ENCODE measurements at regions not wholly inside any gene's neighbourhood (a gene's known extent, or its start where the extent isn't known, plus 50 kb on each side); places are given as distances from the start of the nearest gene placed in this dataset.

- Histone ChIP-seq H3K4me3 (ENCODE audit: low read depth in 1 of 2, low read length in 2 of 2) (no peak overlapping the region), H3K79me2 (ENCODE audit: insufficient read depth, low read length) (no peaks in the 10 kb centered on the region), H3K9me3 (ENCODE audit: insufficient read depth, low read length, severe bottlenecking) (no peaks in the 10 kb centered on the region), H3K27me3 (ENCODE audit: insufficient read depth, low read length, poor library complexity) (no peaks in the 10 kb centered on the region), H3K4me2 (ENCODE audit: insufficient read depth, low read length) (no peak overlapping the region), H2AFZ (ENCODE audit: low read depth, low read length) (no peak overlapping the region), H3K36me3 (ENCODE audit: insufficient read depth, low read length) (no peaks in the 10 kb centered on the region), H3K27ac (ENCODE audit: low read length) (no peak overlapping the region), H3K4me1 (ENCODE audit: insufficient read depth, low read length) (no peaks in the 10 kb centered on the region), H3K9ac (ENCODE audit: low read depth, low read length) (no peak overlapping the region), H4K20me1 (ENCODE audit: insufficient read depth, low read length) (no peaks in the 10 kb centered on the region)
- ATAC-seq (ENCODE audit: insufficient read depth, low read depth) (no peak), DNase-seq (no peak)
- no peak for TF ChIP-seq CTCF (IDR thresholded peaks at IDR 0.05; ENCODE audit: borderline replicate concordance, extremely low read depth, low read length, poor library complexity, severe bottlenecking)
- TF ChIP-seq EZH2 (IDR thresholded peaks at IDR 0.05; ENCODE audit: borderline replicate concordance, low read depth, low read length, severe bottlenecking): no peak
Observed at GRCh38 chr14:85085981-85086380, 444.0 kb upstream of the FLRT2 start.

- H3K27ac ChIP-seq (ENCODE audit: low read length): no peak overlapping the region
- no peak overlapping the region for H2AFZ ChIP-seq (ENCODE audit: low read depth, low read length)
- no peaks in the 10 kb centered on the region for H3K9me3 ChIP-seq (ENCODE audit: insufficient read depth, low read length, severe bottlenecking)
- no peak overlapping the region for H3K4me2 ChIP-seq (ENCODE audit: insufficient read depth, low read length)
- H3K4me1 ChIP-seq (ENCODE audit: insufficient read depth, low read length): no peaks in the 10 kb centered on the region
- H3K79me2 ChIP-seq (ENCODE audit: insufficient read depth, low read length): no peaks in the 10 kb centered on the region
- ATAC-seq (ENCODE audit: insufficient read depth, low read depth) (no peak), DNase-seq (no peak)
- H3K27me3 ChIP-seq (ENCODE audit: insufficient read depth, low read length, poor library complexity): no peaks in the 10 kb centered on the region
- TF ChIP-seq CTCF (IDR thresholded peaks at IDR 0.05; ENCODE audit: borderline replicate concordance, extremely low read depth, low read length, poor library complexity, severe bottlenecking): no peak
- no peak overlapping the region for H3K4me3 ChIP-seq (ENCODE audit: low read depth in 1 of 2, low read length in 2 of 2)
- no peaks in the 10 kb centered on the region for H3K36me3 ChIP-seq (ENCODE audit: insufficient read depth, low read length)
- no peak overlapping the region for H3K9ac ChIP-seq (ENCODE audit: low read depth, low read length)
- no peaks in the 10 kb centered on the region for H4K20me1 ChIP-seq (ENCODE audit: insufficient read depth, low read length)
Observed at GRCh38 chr14:85087201-85087600, 442.7 kb upstream of the FLRT2 start.

- no peak for TF ChIP-seq CTCF (IDR thresholded peaks at IDR 0.05; ENCODE audit: borderline replicate concordance, extremely low read depth, low read length, poor library complexity, severe bottlenecking)
- no peak for TF ChIP-seq EZH2 (IDR thresholded peaks at IDR 0.05; ENCODE audit: borderline replicate concordance, low read depth, low read length, severe bottlenecking)
- H3K79me2 ChIP-seq (ENCODE audit: insufficient read depth, low read length): no peaks in the 10 kb centered on the region
- H3K4me2 ChIP-seq (ENCODE audit: insufficient read depth, low read length): no peak overlapping the region
- no peak overlapping the region for H3K27ac ChIP-seq (ENCODE audit: low read length)
- H3K9me3 ChIP-seq (ENCODE audit: insufficient read depth, low read length, severe bottlenecking): no peaks in the 10 kb centered on the region
- no peak for DNase-seq
- no peak overlapping the region for H3K4me3 ChIP-seq (ENCODE audit: low read depth in 1 of 2, low read length in 2 of 2)
- no peaks in the 10 kb centered on the region for H3K27me3 ChIP-seq (ENCODE audit: insufficient read depth, low read length, poor library complexity)
- H3K4me1 ChIP-seq (ENCODE audit: insufficient read depth, low read length): no peaks in the 10 kb centered on the region
- no peak for ATAC-seq (ENCODE audit: insufficient read depth, low read depth)
- H2AFZ ChIP-seq (ENCODE audit: low read depth, low read length): no peak overlapping the region
- no peaks in the 10 kb centered on the region for H3K36me3 ChIP-seq (ENCODE audit: insufficient read depth, low read length)
- H4K20me1 ChIP-seq (ENCODE audit: insufficient read depth, low read length): no peaks in the 10 kb centered on the region
- no peak overlapping the region for H3K9ac ChIP-seq (ENCODE audit: low read depth, low read length)
Observed at GRCh38 chr14:85088192-85088591, 441.8 kb upstream of the FLRT2 start.

- no peak for ATAC-seq (ENCODE audit: insufficient read depth, low read depth)
- Histone ChIP-seq H3K9me3 (ENCODE audit: insufficient read depth, low read length, severe bottlenecking) (no peaks in the 10 kb centered on the region), H3K4me2 (ENCODE audit: insufficient read depth, low read length) (no peak overlapping the region), H3K4me3 (ENCODE audit: low read depth in 1 of 2, low read length in 2 of 2) (no peak overlapping the region), H3K79me2 (ENCODE audit: insufficient read depth, low read length) (no peaks in the 10 kb centered on the region), H3K4me1 (ENCODE audit: insufficient read depth, low read length) (no peaks in the 10 kb centered on the region), H3K27me3 (ENCODE audit: insufficient read depth, low read length, poor library complexity) (no peaks in the 10 kb centered on the region), H3K36me3 (ENCODE audit: insufficient read depth, low read length) (no peaks in the 10 kb centered on the region), H4K20me1 (ENCODE audit: insufficient read depth, low read length) (no peaks in the 10 kb centered on the region), H3K9ac (ENCODE audit: low read depth, low read length) (no peak overlapping the region), H3K27ac (ENCODE audit: low read length) (no peak overlapping the region), H2AFZ (ENCODE audit: low read depth, low read length) (no peak overlapping the region)
- DNase-seq: no peak
- TF ChIP-seq EZH2 (IDR thresholded peaks at IDR 0.05; ENCODE audit: borderline replicate concordance, low read depth, low read length, severe bottlenecking) (no peak), CTCF (IDR thresholded peaks at IDR 0.05; ENCODE audit: borderline replicate concordance, extremely low read depth, low read length, poor library complexity, severe bottlenecking) (no peak)
Observed at GRCh38 chr14:85090681-85091080, 439.3 kb upstream of the FLRT2 start.

Measured in DND-41 (cell line).